ENCODE measurements at regions not wholly inside any gene's neighbourhood (a gene's known extent, or its start where the extent isn't known, plus 50 kb on each side); places are given as distances from the start of the nearest gene placed in this dataset.
A peak's percentile ranks its signal among the peaks of the same experiment; 100 is the strongest.

DNA sequence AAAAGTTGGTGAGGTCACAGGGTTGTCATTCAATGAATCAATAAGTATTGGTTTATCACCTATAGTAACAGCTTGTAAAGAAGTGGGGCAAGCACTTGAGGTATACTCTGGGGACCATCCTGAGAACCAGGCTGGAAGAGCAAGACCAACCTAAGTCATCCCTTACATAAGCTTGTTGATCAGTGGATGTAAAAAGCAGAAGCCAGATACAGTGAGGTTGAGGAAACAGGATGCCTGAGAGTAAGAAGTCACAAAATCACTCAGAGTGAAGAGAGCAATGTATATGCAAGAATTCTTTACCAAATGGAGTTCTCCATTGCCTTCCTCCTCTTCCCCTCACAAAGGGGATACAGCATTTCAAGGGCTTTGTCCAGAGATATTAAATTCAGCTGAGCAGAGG lies 76.3 kb upstream of the PACRGL start:
- DNase-seq (no peak), ATAC-seq (peak; percentile 29)
- TF ChIP-seq, protein P1, sequence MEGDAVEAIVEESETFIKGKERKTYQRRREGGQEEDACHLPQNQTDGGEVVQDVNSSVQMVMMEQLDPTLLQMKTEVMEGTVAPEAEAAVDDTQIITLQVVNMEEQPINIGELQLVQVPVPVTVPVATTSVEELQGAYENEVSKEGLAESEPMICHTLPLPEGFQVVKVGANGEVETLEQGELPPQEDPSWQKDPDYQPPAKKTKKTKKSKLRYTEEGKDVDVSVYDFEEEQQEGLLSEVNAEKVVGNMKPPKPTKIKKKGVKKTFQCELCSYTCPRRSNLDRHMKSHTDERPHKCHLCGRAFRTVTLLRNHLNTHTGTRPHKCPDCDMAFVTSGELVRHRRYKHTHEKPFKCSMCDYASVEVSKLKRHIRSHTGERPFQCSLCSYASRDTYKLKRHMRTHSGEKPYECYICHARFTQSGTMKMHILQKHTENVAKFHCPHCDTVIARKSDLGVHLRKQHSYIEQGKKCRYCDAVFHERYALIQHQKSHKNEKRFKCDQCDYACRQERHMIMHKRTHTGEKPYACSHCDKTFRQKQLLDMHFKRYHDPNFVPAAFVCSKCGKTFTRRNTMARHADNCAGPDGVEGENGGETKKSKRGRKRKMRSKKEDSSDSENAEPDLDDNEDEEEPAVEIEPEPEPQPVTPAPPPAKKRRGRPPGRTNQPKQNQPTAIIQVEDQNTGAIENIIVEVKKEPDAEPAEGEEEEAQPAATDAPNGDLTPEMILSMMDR (IDR thresholded peaks at IDR 0.05): no peak
- Histone ChIP-seq H3K4me3 (no peak overlapping the region), H3K27ac (no peak overlapping the region), H3K4me1 (peaks cover 8% of the 10 kb centered on the region), H3K27me3 (no peaks in the 10 kb centered on the region), H3K36me3 (no peaks in the 10 kb centered on the region), H3K9me3 (no peaks in the 10 kb centered on the region)
- intact Hi-C loops (cut with DNase I): no loop called here

DNA sequence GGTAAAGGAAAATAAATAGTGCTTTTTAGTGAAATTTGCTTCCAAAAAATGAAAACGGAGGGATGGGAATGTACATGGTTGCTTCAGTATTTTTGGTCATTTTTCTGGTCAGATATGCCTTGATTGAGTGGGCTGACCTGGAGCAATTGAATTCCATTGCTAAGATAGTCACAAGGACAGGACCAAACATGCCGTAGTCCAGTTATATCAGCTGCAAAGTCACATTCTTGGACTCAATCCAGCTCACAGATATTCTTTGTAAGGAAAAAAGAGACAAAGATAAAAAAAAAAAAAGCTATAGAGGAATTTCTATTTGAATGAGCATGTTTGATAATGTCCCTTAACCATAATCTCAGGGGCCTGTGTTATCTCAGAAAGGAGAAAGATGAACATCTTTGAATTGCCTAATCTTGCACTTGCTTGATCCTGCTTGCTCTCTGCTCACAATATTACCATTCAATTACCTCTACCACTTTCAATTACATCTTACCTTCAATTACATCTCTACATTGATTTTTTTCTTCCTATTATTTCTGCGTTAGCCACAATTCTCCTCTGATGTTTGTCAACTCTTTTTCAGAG lies 75.4 kb upstream of the PACRGL start:
- TF ChIP-seq, protein P1 (IDR thresholded peaks at IDR 0.05): no peak
- Histone ChIP-seq H3K36me3 (no peaks in the 10 kb centered on the region), H3K4me3 (no peak overlapping the region), H3K9me3 (no peaks in the 10 kb centered on the region), H3K27me3 (no peaks in the 10 kb centered on the region), H3K4me1 (peaks cover 5% of the 10 kb centered on the region), H3K27ac (peak overlapping the region; percentile 1)
- ATAC-seq: no peak
- DNase-seq: no peak
- intact Hi-C loops (cut with DNase I): no loop called here

DNA sequence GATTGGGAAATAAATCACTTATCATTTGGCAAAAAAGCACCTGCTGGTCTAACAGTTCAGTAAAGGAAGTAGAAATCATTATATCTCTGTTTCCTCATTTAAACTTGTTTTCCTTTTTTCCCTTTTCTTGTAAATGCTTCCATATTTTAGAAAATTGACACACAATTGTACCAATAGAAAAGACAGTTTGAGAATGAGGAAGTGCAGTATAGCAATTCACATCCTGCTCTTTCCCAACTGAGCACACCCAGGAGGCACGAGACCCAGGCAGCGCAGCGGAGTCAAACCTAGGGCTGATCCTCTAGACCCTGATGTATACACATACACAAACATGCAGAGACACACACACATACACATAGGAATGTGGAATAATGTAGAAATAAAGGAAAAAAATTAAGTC lies 74.8 kb upstream of the PACRGL start:
- ATAC-seq (peak; percentile 82), DNase-seq (peak; percentile 67)
- intact Hi-C loops (cut with DNase I): no loop called here
- Histone ChIP-seq H3K36me3 (no peaks in the 10 kb centered on the region), H3K9me3 (no peaks in the 10 kb centered on the region), H3K27me3 (no peaks in the 10 kb centered on the region), H3K4me3 (no peak overlapping the region), H3K4me1 (peaks cover 5% of the 10 kb centered on the region), H3K27ac (peak overlapping the region; percentile 1)
- TF ChIP-seq, protein P1 (IDR thresholded peaks at IDR 0.05): no peak

DNA sequence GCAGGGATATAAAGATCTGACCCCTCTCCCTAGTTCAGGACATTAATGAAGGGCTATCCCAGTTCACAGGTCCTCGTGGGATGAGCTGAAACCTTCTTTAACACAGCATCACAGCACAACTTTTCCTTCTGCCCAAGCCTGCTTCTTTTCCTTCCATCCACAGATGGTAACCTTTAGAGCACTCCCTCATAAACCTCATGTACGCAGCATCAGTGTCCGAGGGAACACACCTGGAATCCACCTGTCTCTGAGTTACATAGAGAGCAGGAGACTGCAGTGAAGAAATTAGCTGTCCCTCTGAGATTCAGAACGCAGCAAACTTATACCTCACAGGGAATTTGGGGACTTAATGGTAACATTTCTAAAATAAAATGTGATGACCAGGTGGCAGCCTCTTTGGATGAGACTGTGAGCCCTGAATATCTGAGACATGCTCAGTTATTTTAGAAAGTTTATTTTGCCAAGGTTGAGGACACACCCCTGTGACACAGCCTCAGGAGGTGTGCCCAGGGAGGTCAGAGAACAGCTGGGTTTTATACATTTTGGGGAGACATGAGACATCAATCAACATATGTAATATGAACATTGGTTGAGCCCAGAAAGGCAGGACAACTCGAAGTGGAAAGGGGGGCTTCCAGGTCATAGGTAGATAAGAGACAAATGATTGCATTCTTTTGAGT lies 73.8 kb upstream of the PACRGL start:
- no peak for ATAC-seq
- TF ChIP-seq, protein P1 (IDR thresholded peaks at IDR 0.05): no peak

DNA sequence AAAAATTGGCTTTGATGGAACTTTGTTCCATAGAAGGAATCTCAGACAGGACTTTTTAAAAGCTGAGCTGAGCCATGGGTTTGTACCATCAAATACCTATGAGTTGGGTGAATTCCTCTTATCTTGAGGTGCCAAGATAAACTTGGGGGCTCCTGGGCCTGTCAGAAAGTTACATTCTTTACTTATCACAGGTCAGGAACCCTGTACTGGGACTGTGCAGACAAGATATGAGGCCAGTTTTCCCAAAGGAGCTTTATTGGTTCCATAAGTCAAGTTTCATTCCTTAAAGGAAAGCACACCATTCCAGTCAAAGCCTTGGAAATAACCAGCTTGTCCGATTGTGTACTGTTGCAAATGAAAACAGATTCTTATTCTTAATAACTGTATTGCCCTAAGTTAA lies 72.4 kb upstream of the PACRGL start:
- Histone ChIP-seq H3K9me3 (no peaks in the 10 kb centered on the region), H3K4me1 (no peaks in the 10 kb centered on the region), H3K27me3 (no peaks in the 10 kb centered on the region), H3K4me3 (no peak overlapping the region), H3K27ac (no peak overlapping the region), H3K36me3 (no peaks in the 10 kb centered on the region)
- ATAC-seq (no peak), DNase-seq (no peak)
- TF ChIP-seq, protein P1 (IDR thresholded peaks at IDR 0.05): no peak
- intact Hi-C loops (cut with DNase I): no loop called here

More for the DNA sequence above, 73.8 kb upstream of the PACRGL start:
- no peak overlapping the region for H3K4me3 ChIP-seq
- H3K27ac ChIP-seq: no peak overlapping the region
- intact Hi-C loops (cut with DNase I): no loop called here
- H3K36me3 ChIP-seq: no peaks in the 10 kb centered on the region
- no peaks in the 10 kb centered on the region for H3K4me1 ChIP-seq
- no peaks in the 10 kb centered on the region for H3K9me3 ChIP-seq
- no peak for DNase-seq
- no peaks in the 10 kb centered on the region for H3K27me3 ChIP-seq
